ENCODE measurements at regions not wholly inside any gene's neighbourhood (a gene's known extent, or its start where the extent isn't known, plus 50 kb on each side); places are given as distances from the start of the nearest gene placed in this dataset.

GRCh38 chr12:65517656-65518210 is 239.2 kb downstream of the MSRB3 start:
- DNase-seq = no peak

- DNase-seq = no peak
These were observed 240.3 kb downstream of the MSRB3 start for GRCh38 chr12:65518771-65519170.

- no peak for DNase-seq
These were observed 242.2 kb downstream of the MSRB3 start for GRCh38 chr12:65520658-65521057.

GRCh38 chr12:65522956-65523860 is 244.7 kb downstream of the MSRB3 start:
- no peak for DNase-seq

GRCh38 chr12:65524666-65525065 is 246.2 kb downstream of the MSRB3 start:
- no peak for DNase-seq

GRCh38 chr12:65525491-65526141 is 247.1 kb downstream of the MSRB3 start:
- no peak for DNase-seq

- no peak for DNase-seq
These were observed 247.8 kb downstream of the MSRB3 start for GRCh38 chr12:65526311-65526710.

- no peak for DNase-seq
These were observed 249.6 kb downstream of the MSRB3 start for GRCh38 chr12:65528127-65528526.

- no peak for DNase-seq
These were observed 250.6 kb downstream of the MSRB3 start for GRCh38 chr12:65529106-65529505.

GRCh38 chr12:65529771-65530435 is 251.4 kb downstream of the MSRB3 start:
- no peak for DNase-seq

GRCh38 chr12:65532162-65532561 is 253.7 kb downstream of the MSRB3 start:
- DNase-seq = no peak

GRCh38 chr12:65532764-65533163 is 254.3 kb downstream of the MSRB3 start:
- DNase-seq = no peak

GRCh38 chr12:65533177-65533883 is 254.8 kb downstream of the MSRB3 start:
- no peak for DNase-seq

GRCh38 chr12:65534238-65534841 is 255.9 kb downstream of the MSRB3 start:
- no peak for DNase-seq

- DNase-seq = no peak
These were observed 257.5 kb downstream of the MSRB3 start for GRCh38 chr12:65535946-65536345.

- no peak for DNase-seq
These were observed 257.9 kb downstream of the MSRB3 start for GRCh38 chr12:65536351-65536750.

- DNase-seq = no peak
These were observed 258.6 kb downstream of the MSRB3 start for GRCh38 chr12:65536876-65537681.

- no peak for DNase-seq
These were observed 259.5 kb downstream of the MSRB3 start for GRCh38 chr12:65537978-65538377.

- DNase-seq = no peak
These were observed 260.5 kb downstream of the MSRB3 start for GRCh38 chr12:65539023-65539422.

- DNase-seq = no peak
These were observed 261.7 kb downstream of the MSRB3 start for GRCh38 chr12:65540140-65540539.

- no peak for DNase-seq
These were observed 268.0 kb downstream of the MSRB3 start for GRCh38 chr12:65546528-65546927.

Measured in bone marrow (tissue), 2 donors.